ENCODE measurements at regions not wholly inside any gene's neighbourhood (a gene's known extent, or its start where the extent isn't known, plus 50 kb on each side); places are given as distances from the start of the nearest gene placed in this dataset.

- dilution Hi-C loops (cut with MboI; ENCODE audit: extremely low pct_ligation_motif_present, low sequenced_read_pairs) = no loop called here
- FAIRE-seq = no peak
- H2AFZ ChIP-seq (ENCODE audit: control insufficient read depth, low read length) = no peak overlapping the region
Observed at GRCh38 chr2:19102696-19103423, 255.6 kb downstream of the OSR1 start.

GRCh38 chr2:19101968-19102367 lies 256.5 kb downstream of the OSR1 start:
- H3K79me2 ChIP-seq (ENCODE audit: control insufficient read depth, insufficient read depth, low read length) = no peaks in the 10 kb centered on the region
- H3K36me3 ChIP-seq (ENCODE audit: control insufficient read depth in 2 of 2, extremely low read depth in 1 of 2, insufficient read depth in 2 of 2, low read length in 2 of 2) = no peaks in the 10 kb centered on the region
- H3K27ac ChIP-seq (ENCODE audit: control insufficient read depth, insufficient read depth, low read length) = no peak overlapping the region
- no peak overlapping the region for H3K4me3 ChIP-seq (ENCODE audit: control insufficient read depth in 2 of 3, extremely low read depth in 1 of 3, insufficient read depth in 2 of 3, low read depth in 1 of 3, low read length in 3 of 3)
- H4K20me1 ChIP-seq (ENCODE audit: control insufficient read depth, extremely low read depth, insufficient read depth, low read length) = no peaks in the 10 kb centered on the region
- TF ChIP-seq CTCF (optimal IDR thresholded peaks at IDR 0.05 in 1 of 3, IDR thresholded peaks at IDR 0.05 in 1 of 3, conservative IDR thresholded peaks at IDR 0.05 in 1 of 3; ENCODE audit: extremely low read depth in 1 of 3, insufficient read depth in 2 of 3, low read length in 3 of 3) (no peak), EZH2 (IDR thresholded peaks at IDR 0.05; ENCODE audit: low read length) (no peak)
- DNase-seq (ENCODE audit: low read depth, low spot score) (no peak), FAIRE-seq (no peak)
- no peaks in the 10 kb centered on the region for H3K27me3 ChIP-seq (ENCODE audit: control insufficient read depth, extremely low read depth, insufficient read depth, low read length)
- H3K4me2 ChIP-seq (ENCODE audit: control insufficient read depth, extremely low read depth, insufficient read depth, low read depth, low read length) = no peak overlapping the region
- dilution Hi-C loops (cut with MboI; ENCODE audit: extremely low pct_ligation_motif_present, low sequenced_read_pairs) = no loop called here
- no peaks in the 10 kb centered on the region for H3K9me1 ChIP-seq (ENCODE audit: control insufficient read depth, extremely low read depth, insufficient read depth, low read length)
- no peak overlapping the region for H3K9ac ChIP-seq (ENCODE audit: control insufficient read depth, extremely low read depth, insufficient read depth, low read length)
- peaks cover 11% of the 10 kb centered on the region for H3K4me1 ChIP-seq (ENCODE audit: control insufficient read depth, extremely low read depth, insufficient read depth, low read length)
- H3K9me3 ChIP-seq (ENCODE audit: control insufficient read depth, low read depth, low read length) = no peaks in the 10 kb centered on the region
- H2AFZ ChIP-seq (ENCODE audit: control insufficient read depth, low read length) = no peak overlapping the region

More at GRCh38 chr2:19102696-19103423, 255.6 kb downstream of the OSR1 start:
- H3K27ac ChIP-seq (ENCODE audit: control insufficient read depth, insufficient read depth, low read length) = no peak overlapping the region
- no peak overlapping the region for H3K4me2 ChIP-seq (ENCODE audit: control insufficient read depth, extremely low read depth, insufficient read depth, low read depth, low read length)
- no peaks in the 10 kb centered on the region for H3K79me2 ChIP-seq (ENCODE audit: control insufficient read depth, insufficient read depth, low read length)
- H3K9ac ChIP-seq (ENCODE audit: control insufficient read depth, extremely low read depth, insufficient read depth, low read length) = no peak overlapping the region
- H3K9me1 ChIP-seq (ENCODE audit: control insufficient read depth, extremely low read depth, insufficient read depth, low read length) = no peaks in the 10 kb centered on the region
- TF ChIP-seq CTCF (optimal IDR thresholded peaks at IDR 0.05 in 1 of 3, IDR thresholded peaks at IDR 0.05 in 1 of 3, conservative IDR thresholded peaks at IDR 0.05 in 1 of 3; ENCODE audit: extremely low read depth in 1 of 3, insufficient read depth in 2 of 3, low read length in 3 of 3) (no peak), EZH2 (IDR thresholded peaks at IDR 0.05; ENCODE audit: low read length) (no peak)
- H3K4me3 ChIP-seq (ENCODE audit: control insufficient read depth in 2 of 3, extremely low read depth in 1 of 3, insufficient read depth in 2 of 3, low read depth in 1 of 3, low read length in 3 of 3) = no peak overlapping the region
- H3K4me1 ChIP-seq (ENCODE audit: control insufficient read depth, extremely low read depth, insufficient read depth, low read length) = peaks cover 11% of the 10 kb centered on the region
- DNase-seq (ENCODE audit: low read depth, low spot score) = no peak
- no peaks in the 10 kb centered on the region for H4K20me1 ChIP-seq (ENCODE audit: control insufficient read depth, extremely low read depth, insufficient read depth, low read length)
- H3K27me3 ChIP-seq (ENCODE audit: control insufficient read depth, extremely low read depth, insufficient read depth, low read length) = no peaks in the 10 kb centered on the region
- H3K36me3 ChIP-seq (ENCODE audit: control insufficient read depth in 2 of 2, extremely low read depth in 1 of 2, insufficient read depth in 2 of 2, low read length in 2 of 2) = no peaks in the 10 kb centered on the region
- no peaks in the 10 kb centered on the region for H3K9me3 ChIP-seq (ENCODE audit: control insufficient read depth, low read depth, low read length)

Measured in keratinocyte (primary cell).